ENCODE measurements at regions not wholly inside any gene's neighbourhood (a gene's known extent, or its start where the extent isn't known, plus 50 kb on each side); places are given as distances from the start of the nearest gene placed in this dataset.

DNA sequence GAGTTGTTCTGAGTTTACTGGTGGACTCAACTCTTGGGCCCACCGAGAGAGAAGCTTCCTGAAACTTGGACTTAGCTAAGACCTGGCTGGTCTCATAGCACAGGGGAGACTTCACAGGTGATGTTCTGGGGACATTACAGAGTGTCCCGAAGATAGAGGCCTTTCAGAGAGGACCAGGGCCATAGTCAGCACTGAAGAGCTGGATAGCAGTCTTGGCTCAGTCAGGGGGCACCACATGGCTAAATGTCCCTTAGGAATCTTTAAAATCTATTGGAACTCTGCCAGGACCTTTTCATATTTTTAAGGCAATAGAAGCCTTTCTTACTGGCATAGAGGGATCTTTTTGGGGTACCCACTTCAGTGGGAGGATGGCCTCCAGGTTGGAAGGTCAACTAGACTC lies 59.8 kb upstream of the CPLX2 start:
- no peak overlapping the region for H3K27ac ChIP-seq (replicated peaks; ENCODE audit: low read length)
- H2BK15ac ChIP-seq (ENCODE audit: low read length), result no peak overlapping the region
- no peak overlapping the region for H3K4me3 ChIP-seq (ENCODE audit: low read length in 2 of 2)
- H3K9ac ChIP-seq (ENCODE audit: low read depth, low read length, poor library complexity), result no peak overlapping the region
- no peaks in the 10 kb centered on the region for H3K27me3 ChIP-seq (ENCODE audit: control insufficient read depth in 3 of 3, insufficient read depth in 3 of 3, low read depth in 1 of 3, low read length in 3 of 3)
- H3K79me1 ChIP-seq (ENCODE audit: low read depth, low read length), result no peaks in the 10 kb centered on the region
- H3K4me1 ChIP-seq (ENCODE audit: control insufficient read depth in 2 of 2, insufficient read depth in 1 of 2, low read depth in 1 of 2, low read length in 2 of 2), result peaks cover 0 to 15% of the 10 kb centered on the region in 2 donors
- no peak overlapping the region for H2AK5ac ChIP-seq (ENCODE audit: low read depth, low read length)
- H2AFZ ChIP-seq (ENCODE audit: low read length), result no peak overlapping the region
- H4K91ac ChIP-seq (ENCODE audit: low read depth, low read length, poor library complexity), result no peak overlapping the region
- no peak overlapping the region for H3K4me2 ChIP-seq (ENCODE audit: insufficient read depth, low read length, poor library complexity, severe bottlenecking)
- no peak overlapping the region for H3K14ac ChIP-seq (ENCODE audit: low read length)
- H3K9me3 ChIP-seq (replicated peaks in 1 of 2; ENCODE audit: control insufficient read depth in 2 of 2, insufficient read depth in 1 of 2, low read depth in 1 of 2, low read length in 2 of 2), result no peaks in the 10 kb centered on the region
- no peak for DNase-seq (ENCODE audit: low spot score)
- H3K23ac ChIP-seq (ENCODE audit: low read depth, low read length, poor library complexity), result no peak overlapping the region
- H3K18ac ChIP-seq (ENCODE audit: low read length), result no peak overlapping the region
- no peak overlapping the region for H4K8ac ChIP-seq (ENCODE audit: low read depth, low read length)
- no peaks in the 10 kb centered on the region for H3K36me3 ChIP-seq (replicated peaks in 1 of 2; ENCODE audit: control insufficient read depth in 2 of 2, insufficient read depth in 2 of 2, low read length in 2 of 2)
- H2BK12ac ChIP-seq (ENCODE audit: low read length), result no peak overlapping the region
- WGBS, 2 donors (ENCODE audit: extremely low coverage in 2 of 2, insufficient read length in 2 of 2, insufficient replicate concordance in 1 of 2), result no CpG with 5 or more reads among the region's 2 CpGs
- no peak overlapping the region for H2BK5ac ChIP-seq (ENCODE audit: low read length)
- no peak overlapping the region for H2BK120ac ChIP-seq (ENCODE audit: low read depth, low read length)
- H3K4ac ChIP-seq (ENCODE audit: low read length), result no peak overlapping the region

DNA sequence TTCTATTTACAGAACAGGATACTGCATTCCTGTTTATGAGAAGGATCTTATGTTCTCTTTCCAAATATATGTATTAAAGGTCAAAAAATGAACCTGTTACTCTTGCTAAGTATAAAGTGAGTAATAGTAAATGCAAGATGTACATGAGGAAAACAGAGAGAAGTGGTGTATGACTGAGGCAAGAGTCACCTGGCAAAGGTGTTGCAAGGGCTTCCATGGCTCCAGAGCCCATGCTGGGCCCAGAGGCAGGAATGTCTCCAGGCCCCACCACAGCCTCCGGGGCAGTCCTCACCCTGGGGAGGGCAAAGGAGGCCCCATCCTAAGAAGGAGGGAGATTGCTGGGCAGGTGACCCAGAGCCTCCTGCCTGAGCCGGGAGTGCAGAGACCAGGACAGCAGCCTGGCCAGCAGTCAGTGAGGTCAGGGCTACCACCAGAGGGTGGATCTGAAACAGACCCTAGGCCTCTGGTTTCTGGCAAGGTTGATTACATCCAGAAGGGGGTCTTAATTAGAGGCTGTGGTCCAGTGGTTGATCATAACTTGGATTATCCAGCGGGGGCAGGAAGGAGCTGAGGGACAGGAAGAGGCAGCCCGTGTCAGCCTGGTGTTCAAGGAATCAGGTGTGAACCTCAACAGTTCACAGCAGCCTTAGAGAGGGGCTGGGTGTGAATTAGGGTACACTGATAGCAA lies 57.3 kb upstream of the CPLX2 start:
- WGBS, 2 donors (ENCODE audit: extremely low coverage in 2 of 2, insufficient read length in 2 of 2, insufficient replicate concordance in 1 of 2), result no CpG with 5 or more reads among the region's 4 CpGs
- no peak overlapping the region for H3K14ac ChIP-seq (ENCODE audit: low read length)
- H4K8ac ChIP-seq (ENCODE audit: low read depth, low read length), result no peak overlapping the region
- no peak for DNase-seq (ENCODE audit: low spot score)
- peak overlapping the region; percentile 34 for H2BK15ac ChIP-seq (ENCODE audit: low read length)
- H3K23ac ChIP-seq (ENCODE audit: low read depth, low read length, poor library complexity), result peak overlapping the region; percentile 21
- H3K9me3 ChIP-seq (replicated peaks in 1 of 2; ENCODE audit: control insufficient read depth in 2 of 2, insufficient read depth in 1 of 2, low read depth in 1 of 2, low read length in 2 of 2), result no peaks in the 10 kb centered on the region
- no peak overlapping the region for H2BK12ac ChIP-seq (ENCODE audit: low read length)
- no peak overlapping the region for H2BK120ac ChIP-seq (ENCODE audit: low read depth, low read length)
- H2AK5ac ChIP-seq (ENCODE audit: low read depth, low read length), result no peak overlapping the region
- H2BK5ac ChIP-seq (ENCODE audit: low read length), result no peak overlapping the region
- peak overlapping the region; percentile 86 for H3K18ac ChIP-seq (ENCODE audit: low read length)
- peaks cover 0 to 17% of the 10 kb centered on the region in 2 donors for H3K4me1 ChIP-seq (ENCODE audit: control insufficient read depth in 2 of 2, insufficient read depth in 1 of 2, low read depth in 1 of 2, low read length in 2 of 2)
- H3K27ac ChIP-seq (replicated peaks; ENCODE audit: low read length), result no peak overlapping the region
- H2AFZ ChIP-seq (ENCODE audit: low read length), result no peak overlapping the region
- H3K4me2 ChIP-seq (ENCODE audit: insufficient read depth, low read length, poor library complexity, severe bottlenecking), result no peak overlapping the region
- peak overlapping the region; percentile 1 for H3K9ac ChIP-seq (ENCODE audit: low read depth, low read length, poor library complexity)
- H3K4me3 ChIP-seq (ENCODE audit: low read length in 2 of 2), result no peak overlapping the region
- no peaks in the 10 kb centered on the region for H3K79me1 ChIP-seq (ENCODE audit: low read depth, low read length)
- H3K36me3 ChIP-seq (replicated peaks in 1 of 2; ENCODE audit: control insufficient read depth in 2 of 2, insufficient read depth in 2 of 2, low read length in 2 of 2), result no peaks in the 10 kb centered on the region
- H3K27me3 ChIP-seq (ENCODE audit: control insufficient read depth in 3 of 3, insufficient read depth in 3 of 3, low read depth in 1 of 3, low read length in 3 of 3), result peaks cover 0 to 4% (median 0%) of the 10 kb centered on the region in 3 experiments
- no peak overlapping the region for H3K4ac ChIP-seq (ENCODE audit: low read length)
- no peak overlapping the region for H4K91ac ChIP-seq (ENCODE audit: low read depth, low read length, poor library complexity)

DNA sequence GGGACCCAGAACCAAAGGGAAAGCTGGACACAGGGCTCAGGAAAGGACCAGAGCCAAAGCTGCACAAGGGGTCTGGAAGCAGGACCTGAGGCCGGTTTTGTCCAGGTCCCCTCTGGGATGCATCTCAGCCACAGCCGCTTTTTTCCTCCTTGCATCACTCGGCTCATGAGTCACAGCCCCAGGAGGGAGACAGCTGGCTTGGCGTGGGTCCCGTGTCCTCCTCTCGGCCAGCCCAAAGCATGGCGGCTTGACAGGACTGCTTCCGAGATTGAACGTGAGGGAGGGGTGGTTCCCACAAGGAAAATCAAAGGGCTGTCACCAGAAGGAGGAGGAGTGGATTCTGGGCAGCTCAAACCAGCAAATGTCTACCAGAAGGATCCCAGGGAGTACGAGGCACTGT lies 56.7 kb upstream of the CPLX2 start:
- H3K36me3 ChIP-seq (replicated peaks in 1 of 2; ENCODE audit: control insufficient read depth in 2 of 2, insufficient read depth in 2 of 2, low read length in 2 of 2), result no peaks in the 10 kb centered on the region
- no peak overlapping the region for H3K27ac ChIP-seq (replicated peaks; ENCODE audit: low read length)
- WGBS, 2 donors (ENCODE audit: extremely low coverage in 2 of 2, insufficient read length in 2 of 2, insufficient replicate concordance in 1 of 2), result no CpG with 5 or more reads among the region's 10 CpGs

DNA sequence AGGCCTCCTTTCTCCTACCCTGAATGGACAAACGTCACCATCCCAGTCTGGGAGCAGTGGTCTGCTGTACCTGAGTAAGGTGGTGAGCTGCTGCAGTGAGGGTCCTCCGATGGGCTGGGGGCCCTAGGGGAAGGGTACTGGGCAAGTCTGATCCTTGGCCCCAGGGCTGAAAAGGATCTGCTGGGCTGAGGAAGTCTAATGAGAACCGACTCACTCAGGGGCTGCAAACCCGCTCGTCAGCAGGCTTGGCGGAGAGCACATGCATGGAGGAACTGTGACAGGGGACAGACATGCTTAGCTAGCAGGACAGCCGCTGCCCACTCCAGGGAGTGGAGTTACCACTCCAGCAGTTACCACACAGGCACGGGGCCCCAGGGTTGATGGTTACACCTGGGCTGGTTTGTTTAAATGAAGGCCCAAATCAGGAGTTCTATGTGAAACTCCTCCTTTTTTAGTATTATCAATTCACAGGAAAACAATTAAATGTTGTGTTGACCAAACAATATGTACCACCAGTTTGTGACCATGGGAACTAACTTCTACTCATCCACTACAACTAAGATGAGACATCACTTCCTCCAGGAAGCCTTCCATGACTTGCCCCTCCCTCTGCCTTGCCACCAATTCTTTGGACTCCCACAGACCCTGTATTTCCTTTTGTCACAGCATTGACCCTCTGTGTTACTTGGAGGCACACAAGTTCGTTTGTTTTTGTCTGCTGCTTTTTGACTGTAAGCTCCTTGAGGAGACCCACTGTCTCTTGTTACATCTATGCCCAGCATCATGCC lies 56.1 kb upstream of the CPLX2 start:
- DNase-seq (ENCODE audit: low spot score), result no peak
- Histone ChIP-seq H4K8ac (ENCODE audit: low read depth, low read length) (no peak overlapping the region), H4K91ac (ENCODE audit: low read depth, low read length, poor library complexity) (no peak overlapping the region), H2BK120ac (ENCODE audit: low read depth, low read length) (no peak overlapping the region), H3K14ac (ENCODE audit: low read length) (no peak overlapping the region), H3K9ac (ENCODE audit: low read depth, low read length, poor library complexity) (no peak overlapping the region), H3K27me3 (ENCODE audit: control insufficient read depth in 3 of 3, insufficient read depth in 3 of 3, low read depth in 1 of 3, low read length in 3 of 3) (peaks cover 0 to 4% (median 0%) of the 10 kb centered on the region in 3 experiments), H3K4me2 (ENCODE audit: insufficient read depth, low read length, poor library complexity, severe bottlenecking) (no peak overlapping the region), H3K18ac (ENCODE audit: low read length) (peak overlapping the region; percentile 70), H3K4ac (ENCODE audit: low read length) (no peak overlapping the region), H2AFZ (ENCODE audit: low read length) (no peak overlapping the region), H3K23ac (ENCODE audit: low read depth, low read length, poor library complexity) (peak overlapping the region; percentile 2), H3K36me3 (replicated peaks in 1 of 2; ENCODE audit: control insufficient read depth in 2 of 2, insufficient read depth in 2 of 2, low read length in 2 of 2) (no peaks in the 10 kb centered on the region), H3K4me1 (ENCODE audit: control insufficient read depth in 2 of 2, insufficient read depth in 1 of 2, low read depth in 1 of 2, low read length in 2 of 2) (peaks cover 0 to 6% of the 10 kb centered on the region in 2 donors), H2AK5ac (ENCODE audit: low read depth, low read length) (no peak overlapping the region), H2BK15ac (ENCODE audit: low read length) (no peak overlapping the region), H3K27ac (replicated peaks; ENCODE audit: low read length) (no peak overlapping the region), H3K9me3 (replicated peaks in 1 of 2; ENCODE audit: control insufficient read depth in 2 of 2, insufficient read depth in 1 of 2, low read depth in 1 of 2, low read length in 2 of 2) (no peaks in the 10 kb centered on the region), H3K4me3 (ENCODE audit: low read length in 2 of 2) (no peak overlapping the region), H2BK5ac (ENCODE audit: low read length) (no peak overlapping the region), H3K79me1 (ENCODE audit: low read depth, low read length) (no peaks in the 10 kb centered on the region), H2BK12ac (ENCODE audit: low read length) (no peak overlapping the region)
- WGBS, 2 donors (ENCODE audit: extremely low coverage in 2 of 2, insufficient read length in 2 of 2, insufficient replicate concordance in 1 of 2), result no CpG with 5 or more reads among the region's 9 CpGs

More for the DNA sequence above, 56.7 kb upstream of the CPLX2 start:
- H3K9me3 ChIP-seq (replicated peaks in 1 of 2; ENCODE audit: control insufficient read depth in 2 of 2, insufficient read depth in 1 of 2, low read depth in 1 of 2, low read length in 2 of 2), result no peaks in the 10 kb centered on the region
- H3K4ac ChIP-seq (ENCODE audit: low read length), result no peak overlapping the region
- H2BK12ac ChIP-seq (ENCODE audit: low read length), result no peak overlapping the region
- no peak overlapping the region for H4K8ac ChIP-seq (ENCODE audit: low read depth, low read length)
- H2BK15ac ChIP-seq (ENCODE audit: low read length), result no peak overlapping the region
- no peak overlapping the region for H3K23ac ChIP-seq (ENCODE audit: low read depth, low read length, poor library complexity)
- no peak overlapping the region for H3K14ac ChIP-seq (ENCODE audit: low read length)
- no peak overlapping the region for H3K4me3 ChIP-seq (ENCODE audit: low read length in 2 of 2)
- no peak overlapping the region for H2BK120ac ChIP-seq (ENCODE audit: low read depth, low read length)
- peaks cover 0 to 12% of the 10 kb centered on the region in 2 donors for H3K4me1 ChIP-seq (ENCODE audit: control insufficient read depth in 2 of 2, insufficient read depth in 1 of 2, low read depth in 1 of 2, low read length in 2 of 2)
- no peak for DNase-seq (ENCODE audit: low spot score)
- no peak overlapping the region for H2BK5ac ChIP-seq (ENCODE audit: low read length)
- no peak overlapping the region for H2AFZ ChIP-seq (ENCODE audit: low read length)
- no peak overlapping the region for H4K91ac ChIP-seq (ENCODE audit: low read depth, low read length, poor library complexity)
- H3K27me3 ChIP-seq (ENCODE audit: control insufficient read depth in 3 of 3, insufficient read depth in 3 of 3, low read depth in 1 of 3, low read length in 3 of 3), result peaks cover 0 to 4% (median 0%) of the 10 kb centered on the region in 3 experiments
- no peak overlapping the region for H2AK5ac ChIP-seq (ENCODE audit: low read depth, low read length)
- H3K9ac ChIP-seq (ENCODE audit: low read depth, low read length, poor library complexity), result no peak overlapping the region
- peak overlapping the region; percentile 70 for H3K18ac ChIP-seq (ENCODE audit: low read length)
- no peak overlapping the region for H3K4me2 ChIP-seq (ENCODE audit: insufficient read depth, low read length, poor library complexity, severe bottlenecking)
- no peaks in the 10 kb centered on the region for H3K79me1 ChIP-seq (ENCODE audit: low read depth, low read length)

Data from neuronal stem cell (in vitro differentiated cells).